HepG2 (cell line): ENCODE measurements at regions not wholly inside any gene's neighbourhood (a gene's known extent, or its start where the extent isn't known, plus 50 kb on each side); places are given as distances from the start of the nearest gene placed in this dataset.

Experiments used
- AKAP8 ChIP-seq: sonication (generic); formaldehyde crosslinking; IDR thresholded peaks from 2 replicates; pipeline ENCODE4 v1.5.1; 2020; ENCODE audit warnings: mild to moderate bottlenecking, missing genetic modification reagents
- CAMTA2 ChIP-seq: sonication (generic); formaldehyde crosslinking; IDR thresholded peaks from 2 replicates; pipeline ENCODE4 v1.4.0; 2020; ENCODE audit warnings: mild to moderate bottlenecking, missing genetic modification reagents, borderline replicate concordance
- CHD4 ChIP-seq: fragments of 200-600 bp; sonication (generic); IDR thresholded peaks from 2 replicates; pipeline ENCODE4 v1.7.0; 2017; ENCODE audit warnings: mild to moderate bottlenecking, low read length, borderline replicate concordance
- KMT2B ChIP-seq: IDR thresholded peaks from 2 replicates; pipeline ENCODE4 v1.6.1; 2016; ENCODE audit warnings: missing genetic modification reagents, missing compliant biosample characterization
- MED1 ChIP-seq: sonication (generic); formaldehyde crosslinking; IDR thresholded peaks from 2 replicates; pipeline ENCODE4 v1.4.0; 2020; ENCODE audit warnings: missing genetic modification reagents
- NAIF1 ChIP-seq: sonication (generic); formaldehyde crosslinking; IDR thresholded peaks from 2 replicates; pipeline ENCODE4 v1.5.0; 2020; ENCODE audit warnings: mild to moderate bottlenecking, missing genetic modification reagents, borderline replicate concordance
- NRL ChIP-seq: sonication (generic); formaldehyde crosslinking; IDR thresholded peaks from 2 replicates; pipeline ENCODE4 v1.5.0; 2020; ENCODE audit warnings: missing genetic modification reagents, mild to moderate bottlenecking, moderate library complexity, borderline replicate concordance
- PCBP1 ChIP-seq: fragments of 200-400 bp; formaldehyde crosslinking; IDR thresholded peaks from 2 replicates; pipeline ENCODE4 v1.6.1; 2017; ENCODE audit warnings: mild to moderate bottlenecking, low read depth, low read length, borderline replicate concordance
- RELA ChIP-seq: sonication (generic); formaldehyde crosslinking; IDR thresholded peaks from 2 replicates; pipeline ENCODE4 v1.4.0; 2020; ENCODE audit warnings: missing genetic modification reagents
- SSRP1 ChIP-seq: IDR thresholded peaks from 2 replicates; pipeline ENCODE4 v1.6.1; 2016; ENCODE audit warnings: control low read depth
- U2AF1 ChIP-seq: fragments of 200-400 bp; formaldehyde crosslinking; optimal IDR thresholded peaks from 2 replicates; pipeline ENCODE3; 2017; ENCODE audit warnings: mild to moderate bottlenecking, low read depth, low read length
- ZNF407 ChIP-seq: sonication (generic); formaldehyde crosslinking; IDR thresholded peaks from one replicate; pipeline ENCODE4 v1.5.1; 2020; ENCODE audit warnings: mild to moderate bottlenecking, missing genetic modification reagents; ENCODE audit errors: not compliant biosample characterization
- ZSCAN25 ChIP-seq: sonication (generic); formaldehyde crosslinking; IDR thresholded peaks from 2 replicates; pipeline ENCODE4 v1.8.0; 2022; ENCODE audit warnings: mild to moderate bottlenecking, missing genetic modification reagents
- TF ChIP-seq, protein P1 (sequence below), 2 experiments: fragments of 450-650 bp in 1 of 2; sonication (generic) in 1 of 2; formaldehyde crosslinking; IDR thresholded peaks; 2 replicates each; pipeline versions ENCODE4 v1.5.0 to v1.8.0; 2020 to 2022; ENCODE audit warnings: mild to moderate bottlenecking in 1 of 2, missing genetic modification reagents in 1 of 2

GRCh38 chr2:111659361-111660333, 224.3 kb downstream of the ANAPC1 start (continued):
- TF ChIP-seq ZNF407 (CRISPR knock-in tag) (no peak), CHD4 (no peak), MED1 (CRISPR knock-in tag) (no peak), PCBP1 (no peak), AKAP8 (CRISPR knock-in tag) (no peak), NAIF1 (CRISPR knock-in tag) (no peak), SSRP1 (CRISPR knock-in tag) (no peak), KMT2B (CRISPR knock-in tag) (no peak), CAMTA2 (CRISPR knock-in tag) (no peak), U2AF1 (no peak), RELA (CRISPR knock-in tag) (0 out of 2 replicates have a peak, but pooled peaks have one; percentile 44), NRL (CRISPR knock-in tag) (no peak), ZSCAN25 (no peak)
- TF ChIP-seq, protein P1, sequence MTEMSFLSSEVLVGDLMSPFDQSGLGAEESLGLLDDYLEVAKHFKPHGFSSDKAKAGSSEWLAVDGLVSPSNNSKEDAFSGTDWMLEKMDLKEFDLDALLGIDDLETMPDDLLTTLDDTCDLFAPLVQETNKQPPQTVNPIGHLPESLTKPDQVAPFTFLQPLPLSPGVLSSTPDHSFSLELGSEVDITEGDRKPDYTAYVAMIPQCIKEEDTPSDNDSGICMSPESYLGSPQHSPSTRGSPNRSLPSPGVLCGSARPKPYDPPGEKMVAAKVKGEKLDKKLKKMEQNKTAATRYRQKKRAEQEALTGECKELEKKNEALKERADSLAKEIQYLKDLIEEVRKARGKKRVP (CRISPR knock-in tag; IDR thresholded peaks at IDR 0.05) = peak in 1 of 2 experiments; percentile 91; a peak in 2 of 4 replicates
